Epithelial cell of esophagus (primary cell): ENCODE measurements at regions not wholly inside any gene's neighbourhood (a gene's known extent, or its start where the extent isn't known, plus 50 kb on each side); places are given as distances from the start of the nearest gene placed in this dataset.
A peak's percentile ranks its signal among the peaks of the same experiment; 100 is the strongest.
"Not testable (repeated sequence)": the region's sequence is repeated elsewhere in the genome, so short reads cannot be mapped to it uniquely, and the experiment has no call there.

ENCODE experiments used
- DNase-seq: peaks from one replicate; pipeline ENCODE4 v3.0.0; 2010; ENCODE audit warnings: low read depth
- H3K4me3 ChIP-seq: 2 replicates; pipeline ENCODE4 v1.5.1; 2011; ENCODE audit warnings: mild to moderate bottlenecking, low read length, control low read depth
- TF ChIP-seq, protein P1 (sequence below): IDR thresholded peaks from 2 replicates; pipeline ENCODE4 v1.5.1; 2011; ENCODE audit warnings: low read depth, mild to moderate bottlenecking, low read length, control low read depth, inconsistent platforms; ENCODE audit not compliant: insufficient read depth; ENCODE audit errors: missing control alignments

DNA sequence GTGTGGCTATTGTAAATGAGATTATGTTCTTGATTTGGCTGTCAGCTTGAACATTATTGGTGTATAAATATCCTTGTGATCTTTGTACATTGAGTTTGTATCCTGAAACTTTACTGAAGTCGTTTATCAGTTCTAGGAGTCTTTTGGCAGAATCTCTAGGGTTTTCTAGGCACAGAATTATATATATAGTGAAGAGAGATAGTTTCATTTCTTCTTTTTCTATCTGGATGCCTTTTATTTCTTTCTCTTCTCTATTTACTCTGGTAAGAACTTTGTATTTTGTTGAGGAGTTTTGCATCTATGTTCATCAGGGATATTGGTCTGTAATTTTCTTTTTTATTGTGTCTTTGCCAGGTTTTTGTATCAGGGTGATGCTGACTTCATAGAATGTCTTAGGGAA lies 589.2 kb upstream of the MAN1A1 start:
- H3K4me3 ChIP-seq: no peak overlapping the region
- TF ChIP-seq, protein P1, sequence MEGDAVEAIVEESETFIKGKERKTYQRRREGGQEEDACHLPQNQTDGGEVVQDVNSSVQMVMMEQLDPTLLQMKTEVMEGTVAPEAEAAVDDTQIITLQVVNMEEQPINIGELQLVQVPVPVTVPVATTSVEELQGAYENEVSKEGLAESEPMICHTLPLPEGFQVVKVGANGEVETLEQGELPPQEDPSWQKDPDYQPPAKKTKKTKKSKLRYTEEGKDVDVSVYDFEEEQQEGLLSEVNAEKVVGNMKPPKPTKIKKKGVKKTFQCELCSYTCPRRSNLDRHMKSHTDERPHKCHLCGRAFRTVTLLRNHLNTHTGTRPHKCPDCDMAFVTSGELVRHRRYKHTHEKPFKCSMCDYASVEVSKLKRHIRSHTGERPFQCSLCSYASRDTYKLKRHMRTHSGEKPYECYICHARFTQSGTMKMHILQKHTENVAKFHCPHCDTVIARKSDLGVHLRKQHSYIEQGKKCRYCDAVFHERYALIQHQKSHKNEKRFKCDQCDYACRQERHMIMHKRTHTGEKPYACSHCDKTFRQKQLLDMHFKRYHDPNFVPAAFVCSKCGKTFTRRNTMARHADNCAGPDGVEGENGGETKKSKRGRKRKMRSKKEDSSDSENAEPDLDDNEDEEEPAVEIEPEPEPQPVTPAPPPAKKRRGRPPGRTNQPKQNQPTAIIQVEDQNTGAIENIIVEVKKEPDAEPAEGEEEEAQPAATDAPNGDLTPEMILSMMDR: no peak
- no peak for DNase-seq

DNA sequence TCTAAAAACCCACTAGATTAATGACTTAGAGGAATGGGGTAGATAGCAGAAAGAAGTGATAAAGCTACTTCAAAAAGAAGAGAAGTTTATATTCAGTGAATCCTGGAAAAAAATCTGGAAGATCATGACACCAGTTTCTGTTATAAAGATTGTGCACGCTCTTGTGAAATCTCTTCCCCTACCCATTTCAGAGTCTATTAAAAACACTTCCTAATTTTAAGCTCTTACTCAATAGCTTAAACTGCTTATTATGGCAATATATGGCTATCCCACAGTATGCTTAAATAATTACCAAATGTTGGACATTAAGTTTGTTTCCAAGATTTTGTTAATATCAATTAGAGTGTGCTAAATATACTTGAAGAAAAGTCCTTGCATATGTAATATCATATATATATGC lies 585.3 kb upstream of the MAN1A1 start:
- DNase-seq: no peak
- TF ChIP-seq, protein P1: no peak
- H3K4me3 ChIP-seq: no peak overlapping the region

DNA sequence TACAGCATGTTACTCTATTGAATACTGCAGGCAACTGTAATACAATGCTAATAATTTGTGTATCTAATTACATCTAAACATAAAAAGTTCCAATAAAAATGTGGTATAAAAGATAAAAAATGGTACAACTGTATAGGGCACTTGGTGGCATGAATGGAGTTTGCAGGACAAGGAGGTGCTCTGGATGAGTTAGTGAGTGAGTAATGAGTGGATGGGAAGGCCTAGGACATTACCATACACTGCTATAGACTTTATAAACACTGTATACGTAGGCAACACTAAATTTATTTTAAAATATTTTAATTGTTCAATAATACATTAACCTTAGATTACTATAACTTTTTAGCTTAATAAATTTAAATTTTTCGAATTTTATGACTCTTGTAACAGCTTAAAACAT lies 579.6 kb upstream of the MAN1A1 start:
- TF ChIP-seq, protein P1: no peak
- DNase-seq: peak; percentile 57
- H3K4me3 ChIP-seq: no peak overlapping the region

DNA sequence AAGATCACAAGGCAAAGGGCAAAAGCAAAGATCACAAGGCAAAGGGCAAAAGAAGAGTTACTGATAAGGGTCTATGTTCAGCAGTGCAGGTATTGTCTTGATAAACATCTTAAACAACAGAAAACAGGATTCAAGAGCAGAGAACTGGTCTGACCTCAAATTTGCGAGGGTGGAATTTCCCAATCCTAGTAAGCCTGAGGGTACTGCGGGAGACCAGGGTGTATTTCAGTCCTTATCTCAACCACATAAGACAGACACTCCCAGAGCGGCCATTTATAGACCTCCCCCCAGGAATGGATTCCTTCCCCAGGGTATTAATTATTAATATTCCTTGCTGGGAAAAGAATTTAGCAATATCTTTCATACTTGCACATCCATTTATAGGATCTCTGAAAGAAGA lies 575.3 kb upstream of the MAN1A1 start:
- H3K4me3 ChIP-seq, DNase-seq: not testable (repeated sequence)

DNA sequence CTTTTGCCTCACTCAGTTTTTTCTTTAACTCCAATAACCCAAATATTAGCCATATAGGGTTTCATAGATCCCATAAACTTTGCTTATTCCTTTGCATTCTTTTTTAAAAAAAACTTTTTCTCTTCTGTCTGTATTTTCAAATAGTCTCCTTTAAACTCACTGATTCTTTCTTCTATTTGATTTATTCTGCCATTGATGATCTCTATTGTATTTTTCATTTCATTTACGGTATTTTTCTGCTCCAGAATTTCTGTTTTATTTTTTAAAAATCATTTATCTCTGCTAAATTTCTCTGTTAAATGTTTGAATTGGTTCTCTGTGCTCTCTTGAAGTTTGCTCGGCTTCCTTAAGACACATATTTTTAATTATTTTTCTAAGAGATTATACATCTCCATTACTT lies 573.3 kb upstream of the MAN1A1 start:
- no peak for DNase-seq
- TF ChIP-seq, protein P1: no peak

DNA sequence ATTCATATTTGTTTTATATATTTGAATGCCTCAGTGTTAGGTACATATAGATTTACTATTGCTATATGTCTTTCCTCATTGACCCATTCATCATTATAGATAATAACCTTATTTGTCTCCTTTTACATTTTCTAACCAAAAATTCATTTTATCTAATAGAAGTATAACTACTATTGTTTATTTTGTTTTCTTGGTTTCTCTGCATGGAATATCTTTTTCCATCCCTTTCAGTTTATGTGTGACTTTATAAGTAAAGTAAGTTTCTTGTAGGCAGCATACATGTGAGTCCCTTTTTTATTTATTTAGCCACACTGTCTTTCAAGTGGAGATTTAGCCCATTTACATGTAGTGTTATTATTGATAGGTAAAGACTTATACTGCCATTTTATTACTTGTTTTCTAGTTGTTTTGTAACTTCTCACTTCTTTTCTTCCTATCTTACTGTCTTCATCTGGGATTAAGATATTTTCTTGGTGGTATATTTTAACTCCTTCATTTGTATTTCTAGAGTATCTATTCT lies 572.0 kb upstream of the MAN1A1 start:
- DNase-seq: no peak
- TF ChIP-seq, protein P1: no peak

More for the DNA sequence above, 573.3 kb upstream of the MAN1A1 start:
- no peak overlapping the region for H3K4me3 ChIP-seq

DNA sequence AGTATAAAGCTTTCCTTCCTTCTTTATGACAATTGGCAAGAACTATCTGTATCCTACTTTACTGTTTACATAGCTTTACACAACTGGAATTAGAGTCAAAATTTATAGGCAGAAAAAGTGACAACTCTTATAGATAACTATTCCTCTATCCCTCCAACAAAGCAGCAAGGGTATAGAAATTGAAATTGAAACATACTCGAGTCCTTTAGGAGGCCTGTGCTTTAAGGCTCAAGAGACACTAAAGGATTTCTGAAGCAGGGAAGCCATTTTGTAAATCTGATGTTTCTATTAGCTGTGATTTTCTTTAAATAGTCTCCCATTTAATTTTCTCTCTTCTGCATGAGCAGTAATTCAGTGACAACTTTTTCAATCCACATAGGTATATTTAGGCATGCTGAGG lies 567.6 kb upstream of the MAN1A1 start:
- TF ChIP-seq, protein P1: no peak
- DNase-seq: no peak
- H3K4me3 ChIP-seq: no peak overlapping the region

More for the DNA sequence above, 572.0 kb upstream of the MAN1A1 start:
- no peak overlapping the region for H3K4me3 ChIP-seq
